Bronchial epithelial cell (primary cell): ENCODE measurements at regions not wholly inside any gene's neighbourhood (a gene's known extent, or its start where the extent isn't known, plus 50 kb on each side); places are given as distances from the start of the nearest gene placed in this dataset.

Experiments used
- DNase-seq: peaks from one replicate; pipeline ENCODE4 v3.0.0-alpha.2; 2010; ENCODE audit warnings: low read depth
- FAIRE-seq: peaks from 2 replicates; lab custom pipeline; 2011; peaks lifted over from hg19 to GRCh38; lab: Jason Lieb, UNC
- H3K27me3 ChIP-seq: 2 replicates; pipeline ENCODE4 v1.5.1; 2011; ENCODE audit warnings: low read length; ENCODE audit not compliant: control insufficient read depth, insufficient read depth
- H3K36me3 ChIP-seq: 2 replicates; pipeline ENCODE4 v1.5.1; 2011; ENCODE audit warnings: low read length; ENCODE audit not compliant: control insufficient read depth, insufficient read depth
- H3K4me3 ChIP-seq: 2 replicates; pipeline ENCODE4 v1.5.1; 2011; ENCODE audit warnings: mild to moderate bottlenecking, low read depth, low read length, control low read depth
- TF ChIP-seq, protein P1 (sequence below): IDR thresholded peaks from 2 replicates; pipeline ENCODE4 v1.5.1; 2011; ENCODE audit warnings: mild to moderate bottlenecking, moderate library complexity, low read length, control low read depth, inconsistent platforms; ENCODE audit not compliant: insufficient read depth, severe bottlenecking

- TF ChIP-seq, protein P1, sequence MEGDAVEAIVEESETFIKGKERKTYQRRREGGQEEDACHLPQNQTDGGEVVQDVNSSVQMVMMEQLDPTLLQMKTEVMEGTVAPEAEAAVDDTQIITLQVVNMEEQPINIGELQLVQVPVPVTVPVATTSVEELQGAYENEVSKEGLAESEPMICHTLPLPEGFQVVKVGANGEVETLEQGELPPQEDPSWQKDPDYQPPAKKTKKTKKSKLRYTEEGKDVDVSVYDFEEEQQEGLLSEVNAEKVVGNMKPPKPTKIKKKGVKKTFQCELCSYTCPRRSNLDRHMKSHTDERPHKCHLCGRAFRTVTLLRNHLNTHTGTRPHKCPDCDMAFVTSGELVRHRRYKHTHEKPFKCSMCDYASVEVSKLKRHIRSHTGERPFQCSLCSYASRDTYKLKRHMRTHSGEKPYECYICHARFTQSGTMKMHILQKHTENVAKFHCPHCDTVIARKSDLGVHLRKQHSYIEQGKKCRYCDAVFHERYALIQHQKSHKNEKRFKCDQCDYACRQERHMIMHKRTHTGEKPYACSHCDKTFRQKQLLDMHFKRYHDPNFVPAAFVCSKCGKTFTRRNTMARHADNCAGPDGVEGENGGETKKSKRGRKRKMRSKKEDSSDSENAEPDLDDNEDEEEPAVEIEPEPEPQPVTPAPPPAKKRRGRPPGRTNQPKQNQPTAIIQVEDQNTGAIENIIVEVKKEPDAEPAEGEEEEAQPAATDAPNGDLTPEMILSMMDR: no peak
- Histone ChIP-seq H3K27me3 (no peaks in the 10 kb centered on the region), H3K36me3 (no peaks in the 10 kb centered on the region), H3K4me3 (no peak overlapping the region)
- FAIRE-seq (peak; percentile 77), DNase-seq (peak; percentile 85)
These were observed 1621.3 kb downstream of the SUCLG1 start for GRCh38 chr2:82837588-82838304.

- no peak for FAIRE-seq
- no peaks in the 10 kb centered on the region for H3K27me3 ChIP-seq
- no peak for DNase-seq
- H3K4me3 ChIP-seq: no peak overlapping the region
- H3K36me3 ChIP-seq: no peaks in the 10 kb centered on the region
- TF ChIP-seq, protein P1: no peak
These were observed 1624.2 kb downstream of the SUCLG1 start for GRCh38 chr2:82834893-82835292.

- Histone ChIP-seq H3K4me3 (no peak overlapping the region), H3K36me3 (no peaks in the 10 kb centered on the region), H3K27me3 (no peaks in the 10 kb centered on the region)
- TF ChIP-seq, protein P1: no peak
- no peak for DNase-seq
- FAIRE-seq: no peak
These were observed 1631.7 kb downstream of the SUCLG1 start for GRCh38 chr2:82827426-82827825.

DNA sequence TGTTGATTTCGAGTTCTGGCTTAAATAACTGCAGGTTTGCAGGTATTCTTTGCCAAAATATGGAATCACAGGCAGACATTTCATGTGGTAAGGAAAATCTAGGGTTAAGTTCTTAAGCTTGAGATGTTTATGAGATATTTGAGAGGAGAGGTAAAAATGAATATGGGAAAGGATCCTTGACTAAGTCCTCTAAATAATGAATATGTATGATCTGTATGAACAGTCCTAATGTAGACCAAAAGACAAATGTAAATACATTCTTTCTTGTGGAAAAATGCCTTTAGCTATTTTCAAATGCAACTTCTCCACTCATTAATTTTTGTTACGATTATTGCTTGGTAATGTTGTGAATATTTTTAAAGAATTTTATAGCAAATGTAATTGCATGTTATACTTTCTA, 1632.6 kb downstream of the SUCLG1 start:
- no peaks in the 10 kb centered on the region for H3K36me3 ChIP-seq
- TF ChIP-seq, protein P1: no peak
- no peak overlapping the region for H3K4me3 ChIP-seq
- no peaks in the 10 kb centered on the region for H3K27me3 ChIP-seq
- DNase-seq: no peak
- FAIRE-seq: no peak

DNA sequence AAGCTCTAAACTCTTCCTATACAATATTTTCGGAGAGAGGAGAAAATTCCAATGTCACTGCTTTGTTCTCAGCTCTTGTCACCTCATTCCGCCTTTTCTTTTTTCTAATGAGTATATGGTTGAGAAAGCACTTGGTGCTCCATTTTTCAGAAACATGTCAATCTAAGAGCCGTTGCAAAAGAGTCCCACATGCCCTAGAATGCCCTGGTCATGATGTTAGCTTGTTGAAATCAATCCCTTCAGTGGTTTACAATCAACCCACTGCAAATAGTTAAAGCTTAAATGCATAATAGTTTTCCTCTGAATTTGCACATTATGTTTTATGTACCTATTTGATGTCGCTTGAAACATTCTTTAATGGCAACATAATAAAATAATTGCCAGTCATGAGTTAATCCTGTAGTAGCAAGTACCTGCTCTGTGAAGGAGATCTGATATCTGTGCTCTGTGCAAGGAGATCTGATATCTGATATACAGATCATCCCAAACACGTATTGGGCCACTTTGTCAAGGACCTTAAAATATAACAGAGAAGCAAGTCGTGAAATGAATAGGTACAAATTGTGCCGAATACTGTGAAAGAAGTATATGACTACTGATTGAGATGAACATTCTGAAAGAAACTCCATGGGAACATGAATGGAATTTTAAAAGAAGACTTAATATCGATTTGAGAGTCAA, 1633.5 kb downstream of the SUCLG1 start:
- Histone ChIP-seq H3K4me3 (no peak overlapping the region), H3K36me3 (no peaks in the 10 kb centered on the region), H3K27me3 (no peaks in the 10 kb centered on the region)
- no peak for FAIRE-seq
- TF ChIP-seq, protein P1: no peak
- no peak for DNase-seq
